ENCODE measurements at regions not wholly inside any gene's neighbourhood (a gene's known extent, or its start where the extent isn't known, plus 50 kb on each side); places are given as distances from the start of the nearest gene placed in this dataset.

- no peak for TF ChIP-seq CTCF (IDR thresholded peaks at IDR 0.05)
- Histone ChIP-seq H3K36me3 (no peaks in the 10 kb centered on the region), H3K9me3 (no peaks in the 10 kb centered on the region), H3K27ac (no peak overlapping the region), H3K27me3 (no peaks in the 10 kb centered on the region), H3K4me3 (no peak overlapping the region), H3K4me1 (no peaks in the 10 kb centered on the region)
- ATAC-seq (no peak), DNase-seq (no peak)
- intact Hi-C loops (cut with DNase I), result no loop called here
Measured at GRCh38 chr10:10765017-10765416, 252.7 kb upstream of the CELF2 start.

- DNase-seq, result no peak
Measured at GRCh38 chr10:10772411-10772810, 245.3 kb upstream of the CELF2 start.

GRCh38 chr10:10772874-10773508 lies 244.7 kb upstream of the CELF2 start:
- Histone ChIP-seq H3K4me3 (no peak overlapping the region), H3K9me3 (no peaks in the 10 kb centered on the region), H3K4me1 (no peaks in the 10 kb centered on the region), H3K27ac (no peak overlapping the region), H3K27me3 (no peaks in the 10 kb centered on the region), H3K36me3 (no peaks in the 10 kb centered on the region)
- ATAC-seq, result no peak
- no peak for TF ChIP-seq CTCF (IDR thresholded peaks at IDR 0.05)
- no peak for DNase-seq
- intact Hi-C loops (cut with DNase I), result no loop called here

More at GRCh38 chr10:10772411-10772810, 245.3 kb upstream of the CELF2 start:
- no peak overlapping the region for H3K27ac ChIP-seq
- no peak for ATAC-seq
- H3K4me1 ChIP-seq, result no peaks in the 10 kb centered on the region
- no peaks in the 10 kb centered on the region for H3K27me3 ChIP-seq
- no peaks in the 10 kb centered on the region for H3K36me3 ChIP-seq
- intact Hi-C loops (cut with DNase I), result no loop called here
- H3K9me3 ChIP-seq, result no peaks in the 10 kb centered on the region
- no peak overlapping the region for H3K4me3 ChIP-seq
- TF ChIP-seq CTCF (IDR thresholded peaks at IDR 0.05), result no peak

GRCh38 chr10:10774416-10774815 lies 243.3 kb upstream of the CELF2 start:
- intact Hi-C loops (cut with DNase I), result no loop called here
- H3K4me3 ChIP-seq, result no peak overlapping the region
- no peak for ATAC-seq

GRCh38 chr10:10776363-10776762 lies 241.3 kb upstream of the CELF2 start:
- H3K4me3 ChIP-seq, result no peak overlapping the region
- DNase-seq (no peak), ATAC-seq (no peak)
- no peaks in the 10 kb centered on the region for H3K9me3 ChIP-seq
- no peaks in the 10 kb centered on the region for H3K4me1 ChIP-seq
- no peaks in the 10 kb centered on the region for H3K36me3 ChIP-seq
- intact Hi-C loops (cut with DNase I), result no loop called here
- TF ChIP-seq CTCF (IDR thresholded peaks at IDR 0.05), result no peak
- H3K27ac ChIP-seq, result no peak overlapping the region
- no peaks in the 10 kb centered on the region for H3K27me3 ChIP-seq

More at GRCh38 chr10:10774416-10774815, 243.3 kb upstream of the CELF2 start:
- H3K27me3 ChIP-seq, result no peaks in the 10 kb centered on the region
- no peaks in the 10 kb centered on the region for H3K36me3 ChIP-seq
- no peak overlapping the region for H3K27ac ChIP-seq
- TF ChIP-seq CTCF (IDR thresholded peaks at IDR 0.05), result no peak
- DNase-seq, result no peak
- H3K9me3 ChIP-seq, result no peaks in the 10 kb centered on the region
- H3K4me1 ChIP-seq, result no peaks in the 10 kb centered on the region

GRCh38 chr10:10777279-10777678 lies 240.4 kb upstream of the CELF2 start:
- Histone ChIP-seq H3K27ac (no peak overlapping the region), H3K27me3 (no peaks in the 10 kb centered on the region), H3K4me1 (no peaks in the 10 kb centered on the region), H3K36me3 (no peaks in the 10 kb centered on the region), H3K9me3 (no peaks in the 10 kb centered on the region), H3K4me3 (no peak overlapping the region)
- ATAC-seq (no peak), DNase-seq (no peak)
- TF ChIP-seq CTCF (IDR thresholded peaks at IDR 0.05), result no peak
- intact Hi-C loops (cut with DNase I), result no loop called here
